Brain microvascular endothelial cell (primary cell): ENCODE measurements at regions not wholly inside any gene's neighbourhood (a gene's known extent, or its start where the extent isn't known, plus 50 kb on each side); places are given as distances from the start of the nearest gene placed in this dataset.

ENCODE experiments used
- DNase-seq: peaks from one replicate; pipeline ENCODE4 v3.0.0-alpha.2; 2020
- H3K27ac ChIP-seq: fragments of 250-450 bp; sonication (Bioruptor Pico); 2 replicates; pipeline ENCODE4 v1.5.1; 2020; ENCODE audit warnings: mild to moderate bottlenecking, moderate library complexity
- H3K27me3 ChIP-seq: fragments of 250-450 bp; sonication (Bioruptor Pico); replicated peaks from 2 replicates; pipeline ENCODE4 v1.5.1; 2020; ENCODE audit warnings: mild to moderate bottlenecking
- H3K36me3 ChIP-seq: fragments of 250-450 bp; sonication (Bioruptor Pico); replicated peaks from 2 replicates; pipeline ENCODE4 v1.5.1; 2020; ENCODE audit warnings: mild to moderate bottlenecking
- H3K4me3 ChIP-seq: 2 replicates; pipeline ENCODE4 v1.5.1; 2011; ENCODE audit warnings: low read depth, mild to moderate bottlenecking, control low read depth, low read length, moderate library complexity
- CTCF ChIP-seq: IDR thresholded peaks from 2 replicates; pipeline ENCODE4 v1.5.1; 2011; ENCODE audit warnings: low read depth, mild to moderate bottlenecking, moderate library complexity, low read length, control low read depth, inconsistent platforms; ENCODE audit errors: missing control alignments
- in situ Hi-C: cut with HindIII; loops from 2 replicates; pipeline ENCODE4 v1.10.0; 2017; ENCODE audit warnings: low sequenced_read_pairs, low pct_ligation_motif_present

GRCh38 chr7:47682874-47683273 is 101.0 kb upstream of the TNS3 start:
- in situ Hi-C loops = no loop called here
- TF ChIP-seq CTCF = no peak
- Histone ChIP-seq H3K27me3 (no peaks in the 10 kb centered on the region), H3K36me3 (no peaks in the 10 kb centered on the region), H3K4me3 (no peak overlapping the region), H3K27ac (no peak overlapping the region)
- DNase-seq = no peak

GRCh38 chr7:47681249-47681810 is 99.4 kb upstream of the TNS3 start:
- H3K36me3 ChIP-seq = no peaks in the 10 kb centered on the region
- no peak for TF ChIP-seq CTCF

GRCh38 chr7:47678641-47679380 is 96.9 kb upstream of the TNS3 start:
- Histone ChIP-seq H3K4me3 (no peak overlapping the region), H3K36me3 (no peaks in the 10 kb centered on the region), H3K27me3 (no peaks in the 10 kb centered on the region), H3K27ac (no peak overlapping the region)
- TF ChIP-seq CTCF = no peak
- in situ Hi-C loops = no loop called here
- no peak for DNase-seq

More at GRCh38 chr7:47681249-47681810, 99.4 kb upstream of the TNS3 start:
- no peak for DNase-seq
- no peak overlapping the region for H3K27ac ChIP-seq
- H3K4me3 ChIP-seq = no peak overlapping the region
- no peaks in the 10 kb centered on the region for H3K27me3 ChIP-seq
- in situ Hi-C loops = no loop called here

GRCh38 chr7:47677664-47678063 is 95.8 kb upstream of the TNS3 start:
- no peak for TF ChIP-seq CTCF
- H3K36me3 ChIP-seq = no peaks in the 10 kb centered on the region
- no peak overlapping the region for H3K27ac ChIP-seq
- H3K27me3 ChIP-seq = no peaks in the 10 kb centered on the region
- no peak for DNase-seq
- H3K4me3 ChIP-seq = no peak overlapping the region
- in situ Hi-C loops = no loop called here

GRCh38 chr7:47677093-47677492 is 95.2 kb upstream of the TNS3 start:
- Histone ChIP-seq H3K4me3 (no peak overlapping the region), H3K27me3 (no peaks in the 10 kb centered on the region), H3K36me3 (no peaks in the 10 kb centered on the region), H3K27ac (no peak overlapping the region)
- no peak for TF ChIP-seq CTCF
- in situ Hi-C loops = no loop called here
- DNase-seq = no peak

GRCh38 chr7:47672977-47673381 is 91.1 kb upstream of the TNS3 start:
- in situ Hi-C loops = no loop called here
- no peak for TF ChIP-seq CTCF
- no peak overlapping the region for H3K27ac ChIP-seq
- H3K36me3 ChIP-seq = no peaks in the 10 kb centered on the region
- no peak overlapping the region for H3K4me3 ChIP-seq
- H3K27me3 ChIP-seq = no peaks in the 10 kb centered on the region
- no peak for DNase-seq
